Stimulated activated CD4-positive, alpha-beta T cell treated with anti-CD3 and anti-CD28 coated beads, Interleukin-2, amount 100 ng/mL, for 24 hours (primary cell): ENCODE measurements at regions not wholly inside any gene's neighbourhood (a gene's known extent, or its start where the extent isn't known, plus 50 kb on each side); places are given as distances from the start of the nearest gene placed in this dataset.

Source experiments
- DNase-seq, 2 donors: peaks; one replicate each; pipeline ENCODE4 v3.0.0-alpha.2; 2020

- no peak for DNase-seq
Observed at GRCh38 chr22:49227670-49228069, 600.0 kb downstream of the BRD1 start.

GRCh38 chr22:49226096-49226495, 601.6 kb downstream of the BRD1 start:
- no peak for DNase-seq

- DNase-seq = no peak
Observed at GRCh38 chr22:49224243-49224642, 603.4 kb downstream of the BRD1 start.

- no peak for DNase-seq
Observed at GRCh38 chr22:49218142-49218541, 609.5 kb downstream of the BRD1 start.

GRCh38 chr22:49216579-49216978, 611.1 kb downstream of the BRD1 start:
- DNase-seq = peak in 1 of 2 donors; percentile 4

GRCh38 chr22:49215840-49216239, 611.8 kb downstream of the BRD1 start:
- no peak for DNase-seq

- peak in 1 of 2 donors; percentile 3 for DNase-seq
Observed at GRCh38 chr22:49214976-49215375, 612.7 kb downstream of the BRD1 start.

- DNase-seq = no peak
Observed at GRCh38 chr22:49213731-49214352, 613.8 kb downstream of the BRD1 start.

GRCh38 chr22:49212466-49212865, 615.2 kb downstream of the BRD1 start:
- no peak for DNase-seq

GRCh38 chr22:49212002-49212401, 615.7 kb downstream of the BRD1 start:
- DNase-seq = no peak

- DNase-seq = no peak
Observed at GRCh38 chr22:49211176-49211575, 616.5 kb downstream of the BRD1 start.

- DNase-seq = no peak
Observed at GRCh38 chr22:49210606-49211005, 617.1 kb downstream of the BRD1 start.

GRCh38 chr22:49209452-49210195, 618.0 kb downstream of the BRD1 start:
- DNase-seq = no peak

- DNase-seq = no peak
Observed at GRCh38 chr22:49208768-49209252, 618.9 kb downstream of the BRD1 start.

- no peak for DNase-seq
Observed at GRCh38 chr22:49208004-49208402, 619.7 kb downstream of the BRD1 start.

GRCh38 chr22:49207008-49208003, 620.4 kb downstream of the BRD1 start:
- DNase-seq = no peak

- no peak for DNase-seq
Observed at GRCh38 chr22:49206281-49206680, 621.4 kb downstream of the BRD1 start.

- no peak for DNase-seq
Observed at GRCh38 chr22:49205483-49205800, 622.2 kb downstream of the BRD1 start.

GRCh38 chr22:49204599-49205482, 622.8 kb downstream of the BRD1 start:
- DNase-seq = no peak

- no peak for DNase-seq
Observed at GRCh38 chr22:49203859-49204598, 623.6 kb downstream of the BRD1 start.

GRCh38 chr22:49203091-49203858, 624.4 kb downstream of the BRD1 start:
- DNase-seq = no peak
